ENCODE measurements at regions not wholly inside any gene's neighbourhood (a gene's known extent, or its start where the extent isn't known, plus 50 kb on each side); places are given as distances from the start of the nearest gene placed in this dataset.

DNA sequence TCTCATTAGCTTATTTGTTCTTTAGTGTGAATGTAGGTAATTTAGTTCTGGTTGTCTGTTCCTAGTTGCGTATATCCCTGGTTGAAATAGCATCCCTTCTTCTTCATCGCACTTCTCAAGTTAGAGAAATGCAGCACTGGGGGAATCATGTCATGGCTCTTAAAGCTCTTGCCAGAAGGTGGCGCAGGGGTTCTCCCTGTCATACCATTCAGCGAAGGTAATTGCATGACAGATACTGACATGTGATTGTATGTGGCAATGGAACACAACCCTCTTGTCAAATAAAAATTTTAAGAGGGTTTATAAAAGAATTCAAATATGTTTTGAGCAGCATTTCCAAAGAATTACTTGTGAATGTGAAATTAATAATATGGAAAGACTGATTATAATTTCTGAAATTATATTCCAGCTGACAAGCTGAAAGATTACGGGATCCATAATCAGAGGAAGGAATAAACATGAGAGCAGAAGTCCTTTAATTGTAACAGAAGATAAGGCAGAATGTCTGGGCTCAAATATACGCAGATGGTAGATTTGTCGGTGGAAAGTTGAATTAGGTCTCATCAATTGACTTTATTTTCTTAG, 411.7 kb downstream of the DSEL start:
- intact Hi-C loops (cut with DNase I): loop anchor here (5.0 kb wide), 1 partner anchor 98 kb away; no protein-coding TSS in a partner anchor
- peak; percentile 47 to 94 (median 78) for DNase-seq

DNA sequence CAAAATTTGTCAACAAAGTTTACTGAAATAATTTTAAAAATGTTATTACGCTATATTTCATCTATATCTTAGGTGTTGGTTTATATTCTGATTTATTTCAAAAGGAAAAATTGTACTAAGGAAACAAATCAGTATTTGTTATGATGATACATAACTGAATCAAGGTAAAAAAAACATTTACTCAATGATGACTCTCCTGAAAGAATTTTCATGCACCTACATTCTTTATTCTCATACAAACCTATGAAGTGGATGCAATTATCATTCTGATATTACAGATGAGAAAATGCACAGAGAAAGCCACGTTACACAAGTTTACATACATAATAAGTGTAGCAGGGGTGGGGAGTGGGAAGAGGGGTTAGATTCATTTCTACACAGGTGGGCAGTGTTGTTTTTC, 422.4 kb downstream of the DSEL start:
- intact Hi-C loops (cut with DNase I): no loop called here

DNA sequence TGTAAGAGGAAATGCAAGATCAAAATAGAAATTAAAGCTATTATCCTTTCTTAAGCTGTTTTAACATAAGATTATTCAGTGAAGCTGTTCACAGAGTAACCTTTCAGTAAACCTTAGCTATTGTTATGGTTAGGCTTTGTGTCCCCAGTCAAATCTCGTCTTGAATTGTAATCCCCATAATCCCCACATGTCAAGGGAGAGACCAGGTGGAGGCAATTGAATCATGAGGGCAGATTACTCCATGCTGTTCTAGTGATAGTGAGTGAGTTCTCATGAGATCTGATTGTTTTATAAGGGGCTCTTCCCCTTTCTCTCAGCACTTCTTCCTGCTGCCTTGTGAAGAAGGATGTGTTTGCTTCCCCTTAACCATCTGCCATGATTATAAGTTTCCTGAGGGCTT, 424.4 kb downstream of the DSEL start:
- no peak for DNase-seq
- intact Hi-C loops (cut with DNase I): no loop called here

More for the DNA sequence above, 422.4 kb downstream of the DSEL start:
- no peak for DNase-seq

DNA sequence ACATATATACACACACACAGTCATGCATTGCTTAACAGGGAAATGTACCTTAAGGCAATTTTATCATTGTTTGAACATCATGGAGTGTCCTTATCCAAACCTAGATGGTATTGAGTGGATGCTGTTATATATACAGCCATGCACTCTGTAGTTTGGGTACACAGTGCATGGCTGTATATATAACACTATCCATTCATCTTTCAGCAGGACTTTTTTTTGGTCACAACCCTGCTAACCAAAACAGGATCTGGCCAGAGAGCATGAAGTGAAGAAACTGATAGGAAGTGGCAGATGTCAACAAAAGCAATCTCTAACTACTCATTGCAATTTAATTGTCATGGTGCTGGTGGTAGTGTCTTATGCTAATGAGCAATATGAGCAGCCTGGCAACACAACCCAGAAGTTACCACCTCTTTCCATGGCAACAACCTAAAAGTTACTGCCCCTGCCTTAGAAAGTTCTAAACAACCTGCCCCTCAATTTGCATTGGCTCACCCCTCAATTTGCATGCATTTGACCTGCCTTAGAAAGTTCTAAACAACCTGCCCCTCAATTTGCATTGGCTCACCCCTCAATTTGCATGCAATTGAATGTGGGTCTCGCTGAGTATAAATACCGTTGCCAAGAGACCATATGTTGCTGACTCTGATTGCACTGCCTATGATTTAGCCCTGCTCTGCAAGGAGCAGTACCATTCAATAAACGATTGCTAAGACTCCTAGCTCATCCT, 434.9 kb downstream of the DSEL start:
- intact Hi-C loops (cut with DNase I): no loop called here
- DNase-seq: no peak

DNA sequence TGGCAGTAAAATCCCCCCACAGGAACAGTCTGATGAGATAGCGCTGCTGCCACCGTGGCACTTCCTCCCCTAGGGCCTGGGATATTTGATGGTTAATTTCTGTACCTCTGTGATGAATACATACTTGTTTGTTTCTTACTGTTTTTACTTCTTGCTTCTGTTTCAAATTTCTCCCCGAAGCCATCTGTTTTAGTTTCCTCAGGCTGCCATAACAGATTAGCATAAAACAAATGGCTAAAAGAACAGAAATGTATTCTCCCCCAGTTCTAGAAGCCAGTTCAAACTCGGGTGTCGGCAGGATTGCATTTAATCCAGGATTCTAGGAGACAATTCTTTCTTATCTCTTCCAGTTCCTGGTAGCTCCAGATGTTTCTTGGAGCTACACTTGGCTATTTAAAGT, 435.9 kb downstream of the DSEL start:
- DNase-seq: no peak
- intact Hi-C loops (cut with DNase I): no loop called here

DNA sequence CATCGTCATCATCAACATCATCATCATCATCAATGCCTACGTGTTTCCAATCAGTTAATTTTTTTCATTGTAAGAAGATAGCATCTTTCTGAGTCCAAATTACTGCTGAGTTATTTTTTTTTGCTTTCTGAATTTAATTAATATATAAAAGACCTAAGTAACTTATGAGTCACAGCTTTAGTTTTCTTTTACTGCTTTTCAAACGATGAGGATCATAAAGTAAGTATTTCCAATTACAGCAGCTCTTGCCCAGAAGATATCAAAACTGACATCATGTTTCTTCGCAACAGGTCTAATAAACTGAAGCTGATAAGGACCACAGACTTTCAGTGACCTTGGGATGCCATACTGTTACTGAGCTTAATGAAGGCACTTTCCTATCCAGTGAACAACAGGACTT, 442.2 kb downstream of the DSEL start:
- intact Hi-C loops (cut with DNase I): no loop called here
- no peak for DNase-seq

DNA sequence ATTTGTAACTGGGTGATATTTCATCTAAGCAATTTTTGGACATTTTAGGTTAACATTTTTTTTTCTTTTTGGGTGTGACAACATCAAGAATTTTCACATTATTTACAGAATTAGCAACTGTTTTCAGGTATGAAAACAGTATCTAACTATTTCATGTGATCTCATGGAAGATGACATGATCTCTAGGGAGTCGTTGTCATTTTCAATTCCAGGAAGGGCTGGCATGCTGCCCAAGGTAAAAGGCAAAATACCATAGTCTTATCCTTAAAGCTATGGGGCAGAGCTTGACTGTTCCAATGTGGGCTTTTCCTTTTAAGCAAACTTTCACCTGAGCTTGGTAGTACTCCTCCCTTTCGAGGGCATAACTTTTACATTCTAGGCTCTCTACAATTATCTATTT, 443.7 kb downstream of the DSEL start:
- no peak for DNase-seq
- intact Hi-C loops (cut with DNase I): no loop called here

DNA sequence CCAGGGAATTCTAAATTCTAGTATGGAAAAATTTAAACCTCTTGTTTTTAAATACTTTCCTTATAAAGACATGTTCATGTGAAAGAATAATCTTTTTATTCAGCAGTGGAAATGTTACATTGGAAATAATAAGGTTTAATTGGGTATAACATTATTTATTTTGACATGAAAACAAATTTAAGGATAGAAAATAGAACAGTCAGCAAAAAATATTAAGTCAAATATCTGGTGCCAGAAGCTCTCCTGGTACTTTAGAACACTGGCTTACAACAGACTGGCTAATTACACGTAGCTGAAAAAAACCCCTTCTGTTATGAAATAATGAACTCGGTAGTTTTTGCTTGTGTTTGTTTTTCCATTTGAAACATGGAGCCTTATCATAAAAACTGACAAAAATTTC, 447.9 kb downstream of the DSEL start:
- DNase-seq: no peak
- intact Hi-C loops (cut with DNase I): no loop called here

DNA sequence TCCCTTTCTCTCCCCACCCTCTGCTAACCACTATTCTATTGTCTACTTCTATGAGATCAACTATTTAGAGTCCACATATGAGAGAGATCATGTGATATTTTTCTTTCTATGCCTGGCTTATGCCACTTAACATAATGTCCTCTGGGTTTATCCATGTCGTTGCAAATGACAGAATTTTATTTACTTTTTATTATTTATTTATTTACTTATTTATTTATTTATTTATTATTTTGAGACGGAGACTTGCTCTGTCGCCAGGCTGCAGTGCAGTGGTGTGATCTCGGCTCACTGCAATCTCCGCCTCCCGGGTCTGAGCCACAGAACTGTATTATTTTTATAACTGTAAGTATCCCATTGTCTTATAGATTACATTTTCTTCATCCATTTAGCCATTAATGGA, 443.4 kb upstream of the CDH19 start:
- no peak for DNase-seq
- intact Hi-C loops (cut with DNase I): no loop called here

DNA sequence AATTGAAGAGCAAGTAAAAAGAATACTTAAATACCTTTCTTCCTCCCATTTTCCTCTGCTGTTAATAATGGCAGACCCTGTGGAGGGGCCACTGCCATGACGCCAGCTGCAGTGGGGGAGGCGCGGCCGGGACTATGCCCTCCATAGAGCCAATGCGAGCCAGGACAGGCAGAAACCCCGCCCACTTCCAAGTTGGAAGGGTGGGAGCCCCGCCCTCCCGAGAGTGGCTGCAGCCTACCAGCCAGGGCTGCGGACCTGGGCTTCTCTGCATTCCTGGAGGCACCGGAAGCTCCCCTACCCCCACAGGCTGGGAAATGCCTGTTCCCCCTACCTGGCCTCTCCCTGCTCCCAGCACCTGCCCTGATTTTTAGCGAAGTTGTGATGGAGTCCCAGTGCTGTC, 439.4 kb upstream of the CDH19 start:
- intact Hi-C loops (cut with DNase I): no loop called here

DNA sequence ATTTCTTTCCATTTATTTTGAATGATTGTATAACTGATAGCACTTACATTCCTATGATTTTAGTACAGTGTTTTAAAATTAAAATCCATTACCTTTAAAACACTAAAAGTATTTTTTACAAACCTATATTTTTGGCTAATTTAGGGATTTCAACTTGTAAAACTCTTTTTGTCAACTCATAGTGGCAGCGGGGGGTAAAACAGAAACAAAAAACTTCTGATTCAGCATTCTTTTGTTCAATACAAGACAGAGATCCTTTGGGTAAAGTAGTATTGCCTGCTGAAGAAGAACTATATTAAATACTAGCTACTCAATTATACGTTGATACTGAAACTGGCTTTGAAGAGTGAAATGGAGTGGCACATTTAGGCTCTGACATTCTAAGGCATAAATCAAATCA, 437.4 kb upstream of the CDH19 start:
- intact Hi-C loops (cut with DNase I): no loop called here
- no peak for DNase-seq

More for the DNA sequence above, 439.4 kb upstream of the CDH19 start:
- DNase-seq: no peak

DNA sequence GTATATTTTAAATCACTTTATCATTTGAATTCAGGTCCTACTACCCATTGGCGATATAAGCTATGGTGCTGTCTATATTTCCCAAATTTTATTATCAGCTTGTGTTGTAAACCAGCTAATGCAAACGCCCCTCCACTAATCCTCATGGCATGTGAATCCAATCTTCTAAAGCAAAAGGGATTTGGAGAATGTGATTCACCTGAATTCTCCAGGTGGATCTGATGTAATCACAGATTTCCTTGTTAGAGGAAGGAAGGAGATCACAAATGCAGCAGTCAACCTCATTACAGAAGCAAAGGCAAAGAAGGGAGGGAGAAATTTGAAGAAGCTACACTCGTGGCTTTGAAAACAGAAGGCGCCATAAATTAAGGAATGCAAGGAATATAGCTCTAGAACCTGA, 431.1 kb upstream of the CDH19 start:
- intact Hi-C loops (cut with DNase I): no loop called here
- DNase-seq: no peak

DNA sequence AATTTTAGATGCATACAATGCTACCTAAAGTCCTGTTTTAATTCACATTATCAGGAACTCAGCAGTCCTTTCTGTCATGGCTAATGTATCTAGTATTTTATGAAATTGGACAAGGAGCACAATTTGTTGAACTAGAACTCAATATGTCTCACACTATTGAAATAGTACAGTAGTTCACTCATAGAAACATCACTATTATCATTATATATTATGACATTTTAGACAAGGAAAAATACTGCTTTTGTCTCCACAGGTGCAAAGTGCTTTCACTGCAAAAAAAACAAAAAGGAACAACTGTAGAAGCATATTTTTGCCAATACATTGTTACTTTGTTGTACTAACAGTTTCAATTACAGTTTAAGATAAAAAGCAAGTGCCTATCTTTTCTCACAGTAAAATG, 419.2 kb upstream of the CDH19 start:
- intact Hi-C loops (cut with DNase I): no loop called here
- DNase-seq: no peak

DNA sequence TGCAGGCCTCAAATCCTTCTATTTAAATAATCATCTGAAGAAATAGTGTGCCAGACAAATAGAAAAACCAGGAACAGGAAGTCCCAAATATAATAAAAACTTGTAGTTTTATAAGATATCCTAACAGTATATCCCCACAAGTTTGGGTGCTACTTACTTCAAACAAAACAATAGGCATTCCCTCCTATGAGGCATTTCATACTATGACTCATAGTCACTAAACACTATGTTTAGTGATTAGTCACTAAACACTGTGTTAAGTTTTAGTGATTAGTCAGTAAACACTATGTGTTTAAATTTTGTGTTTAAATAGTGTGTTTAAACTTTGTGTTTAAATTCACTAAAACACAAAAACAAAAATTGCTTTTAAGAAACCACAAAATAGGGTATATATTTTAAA, 407.0 kb upstream of the CDH19 start:
- intact Hi-C loops (cut with DNase I): no loop called here
- no peak for DNase-seq

DNA sequence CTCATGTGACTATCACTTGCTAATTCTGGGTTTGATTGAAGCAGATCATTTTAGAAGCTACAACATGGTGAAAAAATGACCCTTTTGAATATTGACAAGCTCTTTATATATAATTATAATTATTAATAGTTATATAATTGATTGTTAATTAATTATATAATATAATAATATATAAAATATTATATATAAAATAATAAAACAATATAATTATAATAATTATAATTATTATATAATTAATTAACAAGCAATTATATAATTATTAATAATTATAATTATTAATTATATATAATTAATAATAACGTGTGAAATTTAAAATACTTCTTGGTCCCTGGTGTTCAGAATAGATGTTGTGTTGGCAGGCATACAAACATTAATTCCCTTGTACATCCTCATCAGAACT, 404.1 kb upstream of the CDH19 start:
- intact Hi-C loops (cut with DNase I): no loop called here

DNA sequence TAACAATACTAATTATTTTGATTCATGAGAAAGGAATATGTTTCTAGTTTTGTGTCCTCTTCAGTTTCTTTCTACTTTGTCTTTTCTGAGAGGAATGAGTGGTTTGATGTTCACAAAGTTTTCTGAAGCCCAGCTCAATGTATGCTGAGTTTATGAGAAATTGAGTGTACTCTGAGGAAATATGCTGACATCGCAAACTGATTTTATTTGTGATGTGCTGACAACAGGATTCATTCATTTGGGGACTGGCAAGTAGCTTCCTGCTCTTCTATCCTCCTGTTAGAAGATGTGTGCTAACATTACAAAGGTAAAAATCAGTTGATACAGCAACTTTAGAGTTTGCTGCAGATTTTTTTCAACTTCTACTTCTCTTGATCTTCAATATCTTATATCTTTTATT, 403.2 kb upstream of the CDH19 start:
- no peak for DNase-seq
- intact Hi-C loops (cut with DNase I): no loop called here

More for the DNA sequence above, 404.1 kb upstream of the CDH19 start:
- no peak for DNase-seq

DNA sequence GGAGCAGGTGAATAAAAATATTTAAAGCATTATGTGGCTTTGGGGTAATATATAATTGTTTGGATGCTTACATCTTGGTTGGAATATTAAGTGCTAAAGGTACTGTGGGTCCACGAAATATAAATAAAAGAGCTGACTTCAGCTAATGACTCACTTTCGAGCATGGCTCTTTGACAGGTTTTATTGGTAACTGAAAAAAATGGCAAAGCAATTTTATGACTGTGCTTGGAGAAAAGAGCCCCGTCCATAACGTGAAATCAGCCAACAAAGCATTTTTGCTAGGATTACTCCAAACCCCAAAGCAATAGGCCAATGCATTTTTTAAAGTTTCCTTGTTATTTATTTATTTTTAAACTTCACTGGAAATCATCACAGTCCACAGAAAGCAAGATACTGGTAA, 397.2 kb upstream of the CDH19 start:
- DNase-seq: no peak
- intact Hi-C loops (cut with DNase I): no loop called here

DNA sequence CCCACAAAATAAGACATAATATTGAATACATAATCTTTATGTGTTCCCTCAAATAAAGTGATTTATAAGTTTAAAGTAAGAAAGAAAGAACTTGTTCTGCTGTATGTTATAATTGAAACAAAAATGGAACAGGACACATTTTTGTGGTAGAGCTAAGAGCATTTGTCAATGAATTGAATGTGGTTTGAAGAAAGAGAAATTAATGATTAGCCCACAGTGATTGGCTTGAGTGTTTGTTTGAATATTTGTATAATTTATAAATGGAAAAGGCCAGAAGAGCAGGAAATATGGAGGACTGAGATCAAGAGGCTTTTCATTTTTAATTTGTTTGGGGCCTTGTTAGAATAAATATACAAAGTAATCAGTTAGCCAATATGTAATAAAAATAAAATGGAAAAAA, 395.1 kb upstream of the CDH19 start:
- no peak for DNase-seq
- intact Hi-C loops (cut with DNase I): no loop called here

DNA sequence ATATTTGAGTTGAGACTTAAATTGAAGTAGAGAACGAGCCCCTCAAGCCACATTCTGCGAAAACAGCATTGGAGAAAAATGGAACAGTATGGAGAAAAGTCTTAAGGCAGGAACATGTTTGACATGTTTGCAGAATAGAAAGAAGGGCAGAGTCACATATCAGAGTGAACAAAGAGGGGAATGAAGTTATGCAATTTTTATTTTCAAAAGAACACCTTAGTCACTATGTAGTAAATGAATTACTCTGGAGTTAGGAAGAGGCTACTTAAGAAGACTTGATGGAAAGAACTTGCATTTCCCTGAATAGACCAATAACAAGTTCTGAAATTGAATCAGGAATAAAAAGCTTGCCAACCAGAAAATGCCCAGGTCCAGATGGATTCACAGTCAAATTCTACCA, 391.4 kb upstream of the CDH19 start:
- no peak for DNase-seq
- intact Hi-C loops (cut with DNase I): no loop called here

DNA sequence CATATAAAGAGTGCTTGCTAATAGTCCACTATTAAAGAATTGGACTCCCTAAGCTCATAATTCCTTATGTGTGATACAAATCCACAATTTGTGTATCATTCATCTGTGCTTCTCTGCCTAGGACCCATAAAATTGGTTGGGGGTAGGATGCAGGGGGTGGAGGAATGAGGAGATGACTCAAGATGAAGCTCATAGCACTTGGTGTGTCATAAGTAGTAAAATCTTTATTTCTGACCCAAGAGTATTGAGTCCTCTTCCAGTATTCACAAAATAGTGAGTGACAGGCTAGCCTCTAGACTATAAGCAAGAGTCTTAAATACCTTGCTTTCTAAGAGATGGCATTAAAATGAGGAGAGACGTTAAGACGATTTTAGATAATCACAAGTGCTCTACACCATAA, 390.9 kb upstream of the CDH19 start:
- intact Hi-C loops (cut with DNase I): no loop called here
- DNase-seq: no peak

DNA sequence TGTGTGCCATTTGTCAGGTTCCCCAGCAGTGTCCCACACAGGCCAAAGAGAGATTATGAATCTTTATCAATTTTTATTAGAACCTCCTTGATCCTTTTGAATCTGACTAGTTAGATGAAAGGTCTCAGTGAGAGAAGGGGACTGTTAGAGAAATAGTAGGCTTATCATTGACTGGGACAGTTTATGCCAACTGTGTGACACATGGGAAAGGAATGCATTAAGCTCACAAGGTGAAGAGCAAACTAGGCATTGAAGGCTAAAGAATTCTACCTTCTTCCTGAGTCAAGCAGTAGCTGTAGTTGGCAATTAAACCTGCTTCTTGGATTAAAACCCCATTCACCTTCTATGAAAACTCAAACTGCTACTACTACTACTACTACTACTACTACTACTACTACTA, 389.6 kb upstream of the CDH19 start:
- no peak for DNase-seq

More for the DNA sequence above, 389.6 kb upstream of the CDH19 start:
- intact Hi-C loops (cut with DNase I): no loop called here

Measured in head of caudate nucleus (tissue), 42 donors.